OCI-LY7 (cell line): ENCODE measurements at regions not wholly inside any gene's neighbourhood (a gene's known extent, or its start where the extent isn't known, plus 50 kb on each side); places are given as distances from the start of the nearest gene placed in this dataset.

Experiments used
- EZH2phosphoT487 ChIP-seq: fragments of 200-600 bp; sonication (generic); IDR thresholded peaks from 2 replicates; pipeline ENCODE4 v1.6.1; 2018; ENCODE audit warnings: low read depth, borderline replicate concordance, mild to moderate bottlenecking, mixed run types, antibody characterized with exemption, low read length, moderate library complexity, mixed read lengths
- TF ChIP-seq, protein P1 (sequence below): fragments of 200-600 bp; sonication (generic); conservative IDR thresholded peaks from 2 replicates; pipeline ENCODE4 v1.5.1; 2014; ENCODE audit warnings: mild to moderate bottlenecking, antibody characterized with exemption, low read length, moderate library complexity, mixed read lengths

GRCh38 chr9:97755618-97756267 lies 58.6 kb upstream of the XPA start:
- TF ChIP-seq, protein P1, sequence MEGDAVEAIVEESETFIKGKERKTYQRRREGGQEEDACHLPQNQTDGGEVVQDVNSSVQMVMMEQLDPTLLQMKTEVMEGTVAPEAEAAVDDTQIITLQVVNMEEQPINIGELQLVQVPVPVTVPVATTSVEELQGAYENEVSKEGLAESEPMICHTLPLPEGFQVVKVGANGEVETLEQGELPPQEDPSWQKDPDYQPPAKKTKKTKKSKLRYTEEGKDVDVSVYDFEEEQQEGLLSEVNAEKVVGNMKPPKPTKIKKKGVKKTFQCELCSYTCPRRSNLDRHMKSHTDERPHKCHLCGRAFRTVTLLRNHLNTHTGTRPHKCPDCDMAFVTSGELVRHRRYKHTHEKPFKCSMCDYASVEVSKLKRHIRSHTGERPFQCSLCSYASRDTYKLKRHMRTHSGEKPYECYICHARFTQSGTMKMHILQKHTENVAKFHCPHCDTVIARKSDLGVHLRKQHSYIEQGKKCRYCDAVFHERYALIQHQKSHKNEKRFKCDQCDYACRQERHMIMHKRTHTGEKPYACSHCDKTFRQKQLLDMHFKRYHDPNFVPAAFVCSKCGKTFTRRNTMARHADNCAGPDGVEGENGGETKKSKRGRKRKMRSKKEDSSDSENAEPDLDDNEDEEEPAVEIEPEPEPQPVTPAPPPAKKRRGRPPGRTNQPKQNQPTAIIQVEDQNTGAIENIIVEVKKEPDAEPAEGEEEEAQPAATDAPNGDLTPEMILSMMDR, result no peak
- TF ChIP-seq EZH2phosphoT487, result no peak
